Right lobe of liver (tissue), 6 donors: ENCODE measurements at regions not wholly inside any gene's neighbourhood (a gene's known extent, or its start where the extent isn't known, plus 50 kb on each side); places are given as distances from the start of the nearest gene placed in this dataset.
"Not testable (repeated sequence)": the region's sequence is repeated elsewhere in the genome, so short reads cannot be mapped to it uniquely, and the experiment has no call there.

Experiments used
- ATAC-seq, 4 donors: fragments of 200-7000 bp; cut with Tn5 transposase; one replicate each; pipeline ENCODE4 v1.9.1; 2020; ENCODE audit warnings: mild to moderate bottlenecking in 4 of 4, moderate library complexity in 4 of 4
- DNase-seq, 3 donors: peaks; one replicate each; pipeline ENCODE4 v3.0.0-alpha.2; 2020
- H3K27ac ChIP-seq, 3 donors: fragments of 200-600 bp; one replicate each; pipeline ENCODE4 v1.8.0; 2022
- H3K27me3 ChIP-seq, 2 donors: fragments of 200-600 bp; one replicate each; pipeline ENCODE4 v1.8.0; 2022
- H3K36me3 ChIP-seq, 4 donors: fragments of 200-600 bp; sonication (generic) in 1 of 4; one replicate each; pipeline versions ENCODE4 v1.5.1 to v1.8.0; 2017 to 2022; ENCODE audit warnings: control low read depth in 1 of 4
- H3K4me1 ChIP-seq, 4 donors: fragments of 200-600 bp; sonication (generic) in 1 of 4; one replicate each; pipeline versions ENCODE4 v1.5.1 to v1.8.0; 2017 to 2022; ENCODE audit warnings: control low read depth in 1 of 4
- H3K4me3 ChIP-seq, 3 donors: fragments of 200-600 bp; one replicate each; pipeline ENCODE4 v1.8.0; 2022
- H3K9me3 ChIP-seq, 4 donors: fragments of 200-600 bp; sonication (generic) in 1 of 4; one replicate each; pipeline versions ENCODE4 v1.5.1 to v1.8.0; 2017 to 2022; ENCODE audit warnings: control low read depth in 1 of 4
- CTCF ChIP-seq, 4 donors: fragments of 200-600 bp in 3 of 4; fragments of 450-650 bp in 1 of 4; IDR thresholded peaks; one replicate each; pipeline versions ENCODE4 v1.5.1 to v1.8.0; 2016 to 2022; ENCODE audit warnings: antibody characterized with exemption in 4 of 4, mild to moderate bottlenecking in 2 of 4
- POLR2A ChIP-seq: fragments of 450-650 bp; IDR thresholded peaks from one replicate; pipeline ENCODE4 v1.6.1; 2017; ENCODE audit warnings: antibody characterized with exemption, mild to moderate bottlenecking
- WGBS: methylation state at CpG from one replicate; pipeline ENCODE4 v1.1.6; 2018; ENCODE audit warnings: low coverage, low lambda C conversion rate; ENCODE audit not compliant: insufficient coverage; ENCODE audit errors: missing lambda C conversion rate; 5-methylcytosine and 5-hydroxymethylcytosine counted together
- intact Hi-C, 2 donors: fragments of 100-400 bp; cut with DNase I; formaldehyde crosslinking; loops; one replicate each; pipeline versions ENCODE4 v1.11.2 to v1.14.1; 2022
- small RNA-seq, 2 experiments: library from RNA; depleted of rRNA; stranded (forward); fragments of <200 nt; gene quantifications; one replicate each; pipeline ENCODE3, GENCODE V24; 2016
- donor health status: DM: no; HTN: yes; CAD: no.
- donor health status: DM: no; HTN: no; CAD: no.
- donor health status: DM: no; HTN: no; CAD: no.
- donor health status: DM: no; HTN: yes; CAD: no.
- donor health status: DM: no; HTN: yes; CAD: no.

DNA sequence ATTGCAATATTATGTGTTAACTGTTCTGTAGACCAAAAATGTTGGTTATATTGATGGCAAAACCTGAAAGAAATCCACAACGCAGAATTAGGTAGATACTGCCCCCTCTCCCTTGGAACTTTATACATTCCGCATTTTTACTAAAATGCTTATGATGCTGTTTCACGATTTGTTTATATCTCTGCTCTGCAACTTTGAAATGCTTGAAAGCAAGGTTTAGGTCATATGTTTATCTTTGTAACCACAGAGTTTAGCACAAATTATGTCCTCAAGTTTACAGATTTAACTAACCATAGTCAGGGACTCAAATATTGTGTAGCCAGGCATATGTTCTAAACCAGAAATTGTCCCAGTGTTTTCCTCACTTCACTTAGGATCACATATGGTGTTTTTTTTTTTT lies 66.1 kb upstream of the H2AZ1 start:
- Histone ChIP-seq H3K36me3 (no peaks in the 10 kb centered on the region), H3K9me3 (no peaks in the 10 kb centered on the region), H3K4me3 (no peak overlapping the region), H3K4me1 (no peaks in the 10 kb centered on the region), H3K27ac (no peak overlapping the region), H3K27me3 (no peaks in the 10 kb centered on the region)
- intact Hi-C loops, result no loop called here
- WGBS, result 81% methylated on average over 2 of the region's 3 CpGs
- DNase-seq, result no peak
- TF ChIP-seq CTCF (IDR thresholded peaks at IDR 0.05) (no peak), POLR2A (no peak)
- no peak for ATAC-seq

- no peak for DNase-seq
- no peak for ATAC-seq
- H3K4me3 ChIP-seq, result no peak overlapping the region
- WGBS, result 75% methylated on average over 3 of the region's 3 CpGs
- intact Hi-C loops, result no loop called here
- H3K36me3 ChIP-seq, result no peaks in the 10 kb centered on the region
- no peaks in the 10 kb centered on the region for H3K27me3 ChIP-seq
- H3K4me1 ChIP-seq, result no peaks in the 10 kb centered on the region
- no peaks in the 10 kb centered on the region for H3K9me3 ChIP-seq
- TF ChIP-seq CTCF (IDR thresholded peaks at IDR 0.05) (no peak), POLR2A (no peak)
- no peak overlapping the region for H3K27ac ChIP-seq
Measured at GRCh38 chr4:100014616-100015015, 64.5 kb upstream of the H2AZ1 start.

DNA sequence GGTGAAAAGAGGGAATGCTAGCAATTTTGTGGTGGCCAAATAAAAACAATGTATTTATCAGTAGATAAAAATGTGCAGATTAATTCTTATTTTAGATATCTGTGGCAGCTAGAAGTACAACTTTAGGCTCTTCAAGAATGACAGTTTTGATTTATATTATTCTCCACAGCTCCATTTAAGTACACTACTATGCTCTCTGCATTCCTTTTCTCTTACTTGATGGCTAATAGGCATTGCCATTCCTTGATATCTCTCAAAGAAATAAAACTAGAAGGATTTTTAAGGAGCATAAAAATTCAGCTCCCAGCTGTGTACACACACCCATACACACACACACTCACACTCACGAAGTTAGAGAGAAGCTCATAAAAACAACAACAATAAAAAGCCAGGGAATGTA lies 59.4 kb upstream of the H2AZ1 start:
- Histone ChIP-seq H3K4me3 (no peak overlapping the region), H3K9me3 (no peaks in the 10 kb centered on the region), H3K4me1 (no peaks in the 10 kb centered on the region), H3K27ac (no peak overlapping the region), H3K36me3 (no peaks in the 10 kb centered on the region), H3K27me3 (no peaks in the 10 kb centered on the region)
- 64% methylated on average over 1 of the region's 1 CpG for WGBS
- TF ChIP-seq POLR2A (no peak), CTCF (IDR thresholded peaks at IDR 0.05) (no peak)
- intact Hi-C loops, result no loop called here
- DNase-seq (no peak), ATAC-seq (no peak)

- WGBS, result 56% methylated on average over 1 of the region's 1 CpG
- TF ChIP-seq CTCF (IDR thresholded peaks at IDR 0.05) (no peak), POLR2A (no peak)
- H3K27me3 ChIP-seq, result no peaks in the 10 kb centered on the region
- no peak overlapping the region for H3K27ac ChIP-seq
- no peak for DNase-seq
- no peaks in the 10 kb centered on the region for H3K9me3 ChIP-seq
- no peak for ATAC-seq
- no peaks in the 10 kb centered on the region for H3K36me3 ChIP-seq
- intact Hi-C loops, result no loop called here
- H3K4me3 ChIP-seq, result no peak overlapping the region
- H3K4me1 ChIP-seq, result no peaks in the 10 kb centered on the region
Measured at GRCh38 chr4:100008048-100008447, 58.0 kb upstream of the H2AZ1 start.

DNA sequence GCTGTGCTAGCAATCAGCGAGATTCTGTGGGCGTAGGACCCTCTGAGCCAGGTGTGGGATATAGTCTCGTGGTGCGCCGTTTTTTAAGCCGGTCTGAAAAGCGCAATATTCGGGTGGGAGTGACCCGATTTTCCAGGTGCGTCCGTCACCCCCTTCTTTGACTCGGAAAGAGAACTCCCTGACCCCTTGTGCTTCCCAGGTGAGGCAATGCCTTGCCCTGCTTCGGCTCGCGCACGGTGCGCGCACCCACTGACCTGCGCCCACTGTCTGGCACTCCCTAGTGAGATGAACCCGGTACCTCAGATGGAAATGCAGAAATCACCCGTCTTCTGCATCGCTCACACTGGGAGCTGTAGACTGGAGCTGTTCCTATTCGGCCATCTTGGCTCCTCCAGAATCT lies 56.1 kb upstream of the H2AZ1 start:
- H3K4me1 ChIP-seq, H3K27ac ChIP-seq, ATAC-seq, H3K36me3 ChIP-seq, DNase-seq, H3K4me3 ChIP-seq, H3K27me3 ChIP-seq, H3K9me3 ChIP-seq, intact Hi-C loops: not testable (repeated sequence)
- 47% methylated on average over 3 of the region's 23 CpGs for WGBS

Small RNAs in the stretch of these regions (small RNA-seq; reads per million reads assigned to genes)
- 0 reads per million in 2 experiments for gene DYNLL1P6
